ENCODE measurements at regions not wholly inside any gene's neighbourhood (a gene's known extent, or its start where the extent isn't known, plus 50 kb on each side); places are given as distances from the start of the nearest gene placed in this dataset.
A peak's percentile ranks its signal among the peaks of the same experiment; 100 is the strongest.

GRCh38 chr2:205880048-205880447, 197.7 kb downstream of the NRP2 start:
- WGBS, 2 donors, result 93 to 99% methylated on average over 4 of the region's 4 CpGs
- DNase-seq, result no peak

GRCh38 chr2:205878999-205879762, 196.9 kb downstream of the NRP2 start:
- WGBS, 2 donors, result 87 to 92% methylated on average over 22 of the region's 22 CpGs
- TF ChIP-seq CTCF (IDR thresholded peaks at IDR 0.05) (no peak), EP300 (IDR thresholded peaks at IDR 0.05) (no peak), POLR2A (IDR thresholded peaks at IDR 0.05) (no peak), POLR2AphosphoS5 (IDR thresholded peaks at IDR 0.05) (no peak)
- no peaks in the 10 kb centered on the region for H3K9me3 ChIP-seq
- no peak for ATAC-seq (ENCODE audit: low FRiP score in 2 of 2)
- peaks cover 0 to 7% (median 0%) of the 10 kb centered on the region in 4 donors for H3K4me1 ChIP-seq
- no peak overlapping the region for H3K4me3 ChIP-seq
- no peaks in the 10 kb centered on the region for H3K27me3 ChIP-seq
- peak in 1 of 2 donors; percentile 36 for DNase-seq
- no peaks in the 10 kb centered on the region for H3K36me3 ChIP-seq
- H3K27ac ChIP-seq, result no peak overlapping the region

More at GRCh38 chr2:205880048-205880447, 197.7 kb downstream of the NRP2 start:
- TF ChIP-seq POLR2A (IDR thresholded peaks at IDR 0.05) (no peak), EP300 (IDR thresholded peaks at IDR 0.05) (no peak), POLR2AphosphoS5 (IDR thresholded peaks at IDR 0.05) (no peak), CTCF (IDR thresholded peaks at IDR 0.05) (no peak)
- Histone ChIP-seq H3K4me3 (no peak overlapping the region), H3K27me3 (no peaks in the 10 kb centered on the region), H3K9me3 (no peaks in the 10 kb centered on the region), H3K4me1 (peaks cover 0 to 7% (median 0%) of the 10 kb centered on the region in 4 donors), H3K27ac (no peak overlapping the region), H3K36me3 (no peaks in the 10 kb centered on the region)
- no peak for ATAC-seq (ENCODE audit: low FRiP score in 2 of 2)

GRCh38 chr2:205877496-205877895, 195.2 kb downstream of the NRP2 start:
- Histone ChIP-seq H3K27me3 (no peaks in the 10 kb centered on the region), H3K4me1 (no peaks in the 10 kb centered on the region), H3K36me3 (no peaks in the 10 kb centered on the region), H3K9me3 (no peaks in the 10 kb centered on the region), H3K4me3 (no peak overlapping the region), H3K27ac (no peak overlapping the region)
- ATAC-seq (ENCODE audit: low FRiP score in 2 of 2), result no peak
- no peak for DNase-seq
- TF ChIP-seq EP300 (IDR thresholded peaks at IDR 0.05), result no peak
- no peak for TF ChIP-seq CTCF (IDR thresholded peaks at IDR 0.05)
- no peak for TF ChIP-seq POLR2A (IDR thresholded peaks at IDR 0.05)
- TF ChIP-seq POLR2AphosphoS5 (IDR thresholded peaks at IDR 0.05), result no peak
- WGBS, 2 donors, result 78 to 81% methylated on average over 3 of the region's 3 CpGs

- no peak overlapping the region for H3K4me3 ChIP-seq
- no peaks in the 10 kb centered on the region for H3K4me1 ChIP-seq
- no peak overlapping the region for H3K27ac ChIP-seq
- no peaks in the 10 kb centered on the region for H3K9me3 ChIP-seq
- TF ChIP-seq EP300 (IDR thresholded peaks at IDR 0.05) (no peak), POLR2A (IDR thresholded peaks at IDR 0.05) (no peak), CTCF (IDR thresholded peaks at IDR 0.05) (no peak), POLR2AphosphoS5 (IDR thresholded peaks at IDR 0.05) (no peak)
- no peaks in the 10 kb centered on the region for H3K27me3 ChIP-seq
- ATAC-seq (ENCODE audit: low FRiP score in 2 of 2) (no peak), DNase-seq (no peak)
- no peaks in the 10 kb centered on the region for H3K36me3 ChIP-seq
These were observed 193.8 kb downstream of the NRP2 start for GRCh38 chr2:205876127-205876526.

- DNase-seq, result no peak
- TF ChIP-seq CTCF (IDR thresholded peaks at IDR 0.05), result no peak
- no peak for TF ChIP-seq POLR2A (IDR thresholded peaks at IDR 0.05)
- TF ChIP-seq POLR2AphosphoS5 (IDR thresholded peaks at IDR 0.05), result no peak
- Histone ChIP-seq H3K4me1 (no peaks in the 10 kb centered on the region), H3K36me3 (no peaks in the 10 kb centered on the region), H3K27me3 (no peaks in the 10 kb centered on the region), H3K9me3 (no peaks in the 10 kb centered on the region), H3K4me3 (no peak overlapping the region), H3K27ac (no peak overlapping the region)
- ATAC-seq (ENCODE audit: low FRiP score in 2 of 2), result no peak
These were observed 190.4 kb downstream of the NRP2 start for GRCh38 chr2:205872716-205873115.
